IPS-20b (cell line): ENCODE measurements at regions not wholly inside any gene's neighbourhood (a gene's known extent, or its start where the extent isn't known, plus 50 kb on each side); places are given as distances from the start of the nearest gene placed in this dataset.
A peak's percentile ranks its signal among the peaks of the same experiment; 100 is the strongest.

Experiments used
- H3K27ac ChIP-seq: one replicate; pipeline ENCODE4 v1.5.1; 2013; ENCODE audit warnings: low read length
- H3K27me3 ChIP-seq: 2 replicates; pipeline ENCODE4 v1.6.1; 2013; ENCODE audit warnings: mild to moderate bottlenecking, low read length, inconsistent platforms; ENCODE audit not compliant: insufficient read depth
- H3K36me3 ChIP-seq: 2 replicates; pipeline ENCODE4 v1.6.1; 2013; ENCODE audit warnings: low read depth, mild to moderate bottlenecking, inconsistent platforms, low read length, moderate library complexity; ENCODE audit not compliant: insufficient read depth
- H3K4me1 ChIP-seq: 2 replicates; pipeline ENCODE4 v1.6.1; 2013; ENCODE audit warnings: mild to moderate bottlenecking, control low read depth, inconsistent platforms, low read length, moderate library complexity; ENCODE audit not compliant: insufficient read depth
- H3K4me3 ChIP-seq: 2 replicates; pipeline ENCODE4 v1.5.1; 2013; ENCODE audit warnings: mild to moderate bottlenecking, low read length, inconsistent platforms
- H3K9ac ChIP-seq: 2 replicates; pipeline ENCODE4 v1.6.1; 2013; ENCODE audit warnings: low read depth, mild to moderate bottlenecking, inconsistent platforms, low read length, moderate library complexity
- H3K9me3 ChIP-seq: 2 replicates; pipeline ENCODE4 v1.6.1; 2013; ENCODE audit warnings: mild to moderate bottlenecking, low read depth, low read length, inconsistent platforms; ENCODE audit not compliant: insufficient read depth

DNA sequence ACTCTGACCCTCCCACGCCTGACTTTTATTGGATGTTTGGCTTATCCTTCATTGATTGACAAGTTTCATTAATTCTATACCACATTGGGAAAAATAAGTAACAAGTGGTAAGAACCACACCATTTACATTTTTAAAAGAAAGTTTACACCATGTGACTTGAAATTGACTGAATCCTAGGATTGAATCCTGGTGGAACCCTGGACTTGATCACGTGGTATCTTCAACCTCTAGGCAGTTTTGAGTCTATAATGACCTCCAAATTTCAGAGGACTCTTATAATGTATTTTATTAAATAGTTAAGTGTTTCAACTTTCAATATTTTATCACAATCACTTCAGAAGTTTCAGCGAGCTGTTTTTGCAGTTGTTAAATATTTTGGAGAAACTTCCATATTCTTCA is 172.0 kb downstream of the SLC6A15 start:
- Histone ChIP-seq H3K36me3 (no peaks in the 10 kb centered on the region), H3K27ac (no peak overlapping the region), H3K4me3 (no peak overlapping the region), H3K9me3 (no peaks in the 10 kb centered on the region), H3K9ac (no peak overlapping the region), H3K4me1 (peaks cover 5% of the 10 kb centered on the region), H3K27me3 (no peaks in the 10 kb centered on the region)

DNA sequence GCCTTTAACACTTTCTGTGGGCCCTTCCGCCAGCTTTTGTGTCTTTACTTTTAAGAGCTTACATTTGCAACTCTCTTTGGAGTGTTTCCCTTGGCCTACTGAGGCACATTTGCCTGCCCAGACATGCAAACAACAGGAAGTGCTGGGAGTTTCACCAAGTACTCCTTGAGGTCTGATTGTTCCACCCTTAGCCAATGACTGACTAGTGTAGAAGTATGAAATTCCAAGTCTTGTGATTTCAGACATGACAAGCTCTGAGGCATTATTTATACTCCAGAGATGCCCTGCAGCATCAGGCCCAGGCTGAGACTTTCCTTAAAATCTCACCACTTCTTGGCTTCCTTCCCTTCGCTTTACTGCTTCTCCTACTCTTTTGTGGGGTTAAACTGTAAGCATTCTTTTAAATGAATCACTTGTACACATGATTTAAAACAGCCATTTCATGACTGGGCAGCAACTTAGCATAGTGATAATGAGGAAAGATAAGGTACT is 174.1 kb downstream of the SLC6A15 start:
- Histone ChIP-seq H3K9me3 (no peaks in the 10 kb centered on the region), H3K27ac (no peak overlapping the region), H3K4me1 (peaks cover 5% of the 10 kb centered on the region), H3K9ac (no peak overlapping the region), H3K4me3 (no peak overlapping the region), H3K36me3 (no peaks in the 10 kb centered on the region), H3K27me3 (no peaks in the 10 kb centered on the region)

DNA sequence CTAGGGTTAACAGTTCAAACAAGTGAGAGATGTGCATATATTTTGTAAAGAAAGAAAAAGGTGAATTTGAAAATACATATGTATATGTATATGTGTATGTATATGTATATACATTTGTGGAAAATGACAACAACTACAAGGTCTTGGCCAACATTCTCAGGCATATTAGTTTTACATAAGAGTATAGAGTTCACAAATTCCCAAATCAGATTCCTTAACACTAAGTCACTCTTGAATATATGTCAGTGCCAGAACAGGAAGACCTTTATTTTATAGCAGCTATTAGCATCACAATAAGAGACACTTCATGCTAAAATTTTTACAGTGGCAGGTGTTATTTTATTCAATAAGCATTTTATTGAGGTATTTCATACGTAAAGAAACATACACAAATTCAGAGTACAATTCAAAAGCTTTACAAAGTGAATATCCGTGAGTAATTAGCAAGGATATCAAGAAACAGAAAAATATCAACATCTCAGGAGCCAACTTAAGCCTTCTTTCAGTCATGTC is 179.7 kb downstream of the SLC6A15 start:
- H3K4me1 ChIP-seq, result peaks cover 22% of the 10 kb centered on the region

DNA sequence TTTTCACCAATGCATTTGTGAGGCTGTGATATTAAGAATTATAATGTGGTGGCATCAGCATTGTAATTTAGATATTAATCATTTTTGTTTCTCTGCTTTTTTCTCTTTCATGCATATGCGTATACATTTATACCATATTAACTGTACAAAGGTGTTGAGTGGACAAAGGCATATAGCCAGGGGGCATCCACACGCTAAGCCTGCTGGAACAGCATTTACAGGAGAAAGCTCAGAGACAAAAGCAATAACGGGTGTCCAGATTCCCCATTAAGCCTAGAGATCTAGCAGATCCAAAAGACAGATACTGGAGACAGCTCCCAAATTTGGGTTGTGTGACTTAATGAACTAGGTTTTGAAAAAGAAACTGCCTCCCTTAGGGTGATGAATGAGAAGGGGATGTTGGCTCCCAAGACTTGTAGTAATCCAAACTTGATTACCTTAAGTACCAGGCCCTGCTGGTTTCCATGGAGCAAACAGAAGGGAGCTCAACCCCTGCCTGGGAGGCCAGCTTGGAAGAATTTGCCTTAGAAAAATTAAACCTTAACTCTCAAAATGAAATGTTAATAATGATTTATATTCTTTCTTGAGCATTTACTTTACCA is 181.9 kb downstream of the SLC6A15 start:
- Histone ChIP-seq H3K27me3 (no peaks in the 10 kb centered on the region), H3K4me1 (peaks cover 22% of the 10 kb centered on the region), H3K9ac (no peak overlapping the region), H3K27ac (no peak overlapping the region), H3K36me3 (no peaks in the 10 kb centered on the region), H3K4me3 (no peak overlapping the region), H3K9me3 (no peaks in the 10 kb centered on the region)

More for the DNA sequence above, 179.7 kb downstream of the SLC6A15 start:
- H3K27me3 ChIP-seq, result no peaks in the 10 kb centered on the region
- H3K4me3 ChIP-seq, result no peak overlapping the region
- no peak overlapping the region for H3K9ac ChIP-seq
- H3K9me3 ChIP-seq, result no peaks in the 10 kb centered on the region
- no peak overlapping the region for H3K27ac ChIP-seq
- H3K36me3 ChIP-seq, result no peaks in the 10 kb centered on the region

DNA sequence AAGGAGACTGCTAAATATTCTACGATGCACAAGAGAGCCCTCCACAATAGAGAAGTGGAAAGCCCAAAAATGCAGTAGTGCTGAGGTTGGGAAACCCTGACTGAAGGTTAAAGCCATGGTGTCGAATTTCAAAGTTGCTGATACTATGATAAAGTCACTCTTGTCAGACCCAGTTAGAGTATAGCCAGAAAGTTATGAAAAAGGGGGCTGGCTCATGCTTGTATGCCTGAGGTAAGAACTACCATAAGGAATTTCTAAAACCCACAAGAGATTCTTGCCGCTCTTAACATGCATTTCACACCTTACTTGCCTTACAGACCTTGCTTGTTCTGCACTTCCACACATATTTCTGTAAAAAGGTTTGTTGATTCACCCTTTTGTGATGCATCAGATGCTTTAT is 184.6 kb downstream of the SLC6A15 start:
- Histone ChIP-seq H3K27ac (no peak overlapping the region), H3K27me3 (no peaks in the 10 kb centered on the region), H3K9me3 (no peaks in the 10 kb centered on the region), H3K36me3 (no peaks in the 10 kb centered on the region), H3K4me3 (no peak overlapping the region), H3K9ac (no peak overlapping the region), H3K4me1 (peaks cover 33% of the 10 kb centered on the region)

DNA sequence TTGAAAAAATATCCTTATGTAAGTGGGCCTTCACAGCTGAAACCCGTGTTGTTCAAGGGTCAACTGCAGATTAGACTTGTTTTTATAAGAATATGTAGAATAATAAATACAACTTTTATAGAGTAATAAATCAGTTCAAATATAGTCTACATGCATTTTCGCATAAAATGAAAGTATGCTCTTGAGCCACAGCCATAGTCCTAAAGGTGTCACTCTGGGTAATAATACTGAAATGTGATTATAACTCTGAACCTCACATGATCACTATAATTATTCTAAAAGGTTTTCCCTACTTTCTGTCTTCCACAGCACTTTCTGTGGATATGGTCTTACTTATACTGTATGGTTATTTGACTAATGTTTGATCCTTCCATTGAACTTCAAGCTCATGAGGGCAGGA is 185.8 kb downstream of the SLC6A15 start:
- Histone ChIP-seq H3K9me3 (no peaks in the 10 kb centered on the region), H3K4me3 (no peak overlapping the region), H3K4me1 (peaks cover 31% of the 10 kb centered on the region), H3K27me3 (no peaks in the 10 kb centered on the region), H3K36me3 (no peaks in the 10 kb centered on the region), H3K27ac (no peak overlapping the region), H3K9ac (no peak overlapping the region)

DNA sequence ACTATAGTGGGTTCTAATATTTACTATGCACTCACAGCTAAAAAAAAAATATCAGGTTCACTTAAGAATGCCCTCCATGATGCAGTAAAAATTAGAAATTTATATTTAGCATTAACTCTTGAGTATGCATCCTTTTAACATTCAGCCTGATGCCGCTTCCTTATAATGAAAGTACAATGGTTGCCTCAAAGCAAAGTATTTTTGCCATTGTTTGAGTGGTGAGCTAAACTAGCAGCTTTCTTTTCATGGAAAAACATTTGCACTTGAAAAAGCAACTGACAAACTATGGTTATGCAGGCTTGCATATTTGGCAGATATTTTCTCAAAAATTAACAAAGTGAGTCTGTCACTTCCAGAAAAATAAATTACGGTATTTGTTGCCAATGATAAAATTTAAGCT is 188.6 kb downstream of the SLC6A15 start:
- Histone ChIP-seq H3K9ac (peak overlapping the region; percentile 13; the same call in 1 of the 2 replicates), H3K4me3 (0 out of 2 replicates have a peak overlapping the region, but pooled peaks have one; percentile 1), H3K4me1 (peaks cover 20% of the 10 kb centered on the region), H3K27ac (no peak overlapping the region), H3K9me3 (no peaks in the 10 kb centered on the region), H3K27me3 (no peaks in the 10 kb centered on the region), H3K36me3 (no peaks in the 10 kb centered on the region)

DNA sequence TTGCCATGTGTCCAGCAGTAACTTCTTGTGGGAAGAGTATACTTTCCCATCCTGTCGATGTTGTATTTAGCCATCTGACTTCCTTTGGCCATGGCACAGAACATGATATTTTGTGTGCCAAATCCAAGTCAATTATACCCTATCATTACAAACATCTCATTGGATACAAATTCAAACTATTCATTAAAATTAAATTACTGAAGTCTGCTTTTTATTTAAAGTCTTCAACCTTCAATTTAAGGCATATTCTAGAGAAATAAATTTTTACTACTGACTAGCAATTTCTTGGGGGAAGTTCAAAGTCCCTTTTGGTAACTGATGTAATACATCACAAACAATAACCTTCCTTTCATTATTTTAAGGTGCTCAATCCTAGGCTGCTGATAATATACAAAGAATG is 192.6 kb downstream of the SLC6A15 start:
- H3K4me3 ChIP-seq, result no peak overlapping the region
- no peaks in the 10 kb centered on the region for H3K27me3 ChIP-seq
- no peak overlapping the region for H3K9ac ChIP-seq
- H3K27ac ChIP-seq, result no peak overlapping the region
- no peaks in the 10 kb centered on the region for H3K36me3 ChIP-seq
- H3K9me3 ChIP-seq, result no peaks in the 10 kb centered on the region
- H3K4me1 ChIP-seq, result peaks cover 13% of the 10 kb centered on the region

DNA sequence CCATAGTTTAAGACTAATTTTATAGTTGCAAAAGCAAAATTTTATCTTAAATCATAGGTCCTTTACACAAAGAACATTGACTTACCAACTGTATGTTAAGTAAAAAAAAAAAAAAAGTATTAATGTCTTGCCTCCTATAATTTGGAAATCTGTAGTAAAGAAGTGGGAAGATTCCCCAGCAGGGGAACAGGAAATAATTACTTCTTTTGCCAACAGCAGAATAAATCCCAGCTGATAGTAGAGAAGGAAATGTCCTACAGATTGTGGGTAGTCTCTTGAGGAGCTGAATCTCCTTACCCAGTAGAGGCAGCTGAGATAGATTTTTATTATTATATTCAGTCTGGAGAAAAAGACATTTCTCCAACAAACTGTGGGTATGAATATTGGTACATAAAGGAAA is 193.7 kb downstream of the SLC6A15 start:
- Histone ChIP-seq H3K27me3 (no peaks in the 10 kb centered on the region), H3K4me1 (peaks cover 6% of the 10 kb centered on the region), H3K27ac (no peak overlapping the region), H3K4me3 (no peak overlapping the region), H3K9ac (no peak overlapping the region), H3K36me3 (no peaks in the 10 kb centered on the region), H3K9me3 (no peaks in the 10 kb centered on the region)

DNA sequence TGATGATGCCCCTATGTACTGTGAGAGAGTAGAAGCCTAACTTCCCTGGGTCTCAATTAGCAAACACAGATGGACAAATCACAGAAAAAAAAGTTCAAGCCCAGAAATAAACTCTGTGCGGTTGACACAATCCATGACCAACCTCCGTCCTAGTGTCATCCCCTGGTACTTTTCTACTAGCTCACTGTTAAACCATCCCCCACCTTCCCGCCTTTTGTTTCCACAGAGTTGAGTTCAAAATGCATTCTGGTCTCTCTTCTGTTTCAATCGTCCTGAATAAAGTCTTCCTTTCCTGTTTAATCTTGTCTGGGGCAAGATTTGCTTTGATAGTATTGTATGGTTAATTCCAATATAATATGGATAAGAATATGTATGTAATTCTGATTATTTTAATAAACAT is 199.9 kb downstream of the SLC6A15 start:
- H3K4me1 ChIP-seq, result no peaks in the 10 kb centered on the region
- no peaks in the 10 kb centered on the region for H3K27me3 ChIP-seq
- H3K4me3 ChIP-seq, result no peak overlapping the region
- no peak overlapping the region for H3K27ac ChIP-seq
- no peaks in the 10 kb centered on the region for H3K36me3 ChIP-seq
- H3K9ac ChIP-seq, result no peak overlapping the region
- H3K9me3 ChIP-seq, result no peaks in the 10 kb centered on the region

DNA sequence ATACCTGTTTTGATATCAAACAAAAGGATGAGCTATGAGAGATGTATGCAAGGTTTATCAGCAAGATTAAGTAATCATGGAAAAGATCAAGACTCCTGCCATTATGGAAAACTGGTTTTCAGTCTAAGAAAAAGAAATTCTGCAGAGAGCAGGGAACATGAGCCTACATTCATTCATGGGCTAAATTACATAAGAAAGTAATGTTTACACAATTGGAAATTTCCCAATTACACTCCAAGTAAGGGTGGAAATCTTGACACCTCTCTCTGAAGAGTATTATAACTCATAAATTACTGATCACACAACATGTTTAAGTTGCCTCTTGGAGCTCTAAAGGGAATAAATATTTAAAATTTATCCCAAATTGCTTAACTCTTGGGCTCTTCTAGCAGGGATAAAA is 206.2 kb downstream of the SLC6A15 start:
- no peak overlapping the region for H3K27ac ChIP-seq
- H3K9ac ChIP-seq, result no peak overlapping the region
- peaks cover 29% of the 10 kb centered on the region for H3K4me1 ChIP-seq
- H3K36me3 ChIP-seq, result no peaks in the 10 kb centered on the region
- H3K9me3 ChIP-seq, result no peaks in the 10 kb centered on the region
- H3K4me3 ChIP-seq, result no peak overlapping the region
- no peaks in the 10 kb centered on the region for H3K27me3 ChIP-seq

DNA sequence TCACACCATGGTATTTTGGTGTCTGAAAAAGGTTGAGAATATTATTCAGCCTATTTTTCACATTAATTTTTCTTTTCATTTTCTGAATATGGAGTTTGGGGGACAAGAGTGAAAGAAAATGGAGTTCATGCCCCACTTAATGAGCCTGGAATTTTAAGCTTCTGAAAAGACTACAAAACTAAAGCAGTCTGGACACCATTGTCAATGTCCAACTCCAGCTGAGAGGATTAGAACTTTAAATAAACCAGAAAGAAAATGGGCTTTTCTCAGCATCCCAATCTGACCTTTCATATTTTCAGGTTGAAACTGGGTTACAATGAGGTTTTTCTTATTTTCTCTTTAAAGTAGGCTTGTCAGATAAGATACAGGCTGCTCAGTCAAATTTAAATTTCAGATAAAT is 207.7 kb downstream of the SLC6A15 start:
- Histone ChIP-seq H3K9ac (no peak overlapping the region), H3K4me1 (peaks cover 29% of the 10 kb centered on the region), H3K36me3 (no peaks in the 10 kb centered on the region), H3K27me3 (no peaks in the 10 kb centered on the region), H3K9me3 (no peaks in the 10 kb centered on the region), H3K27ac (no peak overlapping the region), H3K4me3 (no peak overlapping the region)
